CD8-positive, alpha-beta memory T cell (primary cell): ENCODE measurements at regions not wholly inside any gene's neighbourhood (a gene's known extent, or its start where the extent isn't known, plus 50 kb on each side); places are given as distances from the start of the nearest gene placed in this dataset.
"Not testable (repeated sequence)": the region's sequence is repeated elsewhere in the genome, so short reads cannot be mapped to it uniquely, and the experiment has no call there.

ENCODE experiments used
- CTCF ChIA-PET: fragments of 350-600 bp; sonication (Branson Sonifier 250); formaldehyde crosslinking; loops from one replicate; lab custom pipeline; 2021; ENCODE audit warnings: antibody characterized with exemption; lab: Charles Lee
- POLR2A ChIA-PET: fragments of 350-600 bp; sonication (Branson Sonifier 250); formaldehyde crosslinking; loops from one replicate; lab custom pipeline; 2021; ENCODE audit warnings: antibody characterized with exemption; lab: Charles Lee
- DNase-seq, 5 donors: peaks; one replicate each; pipeline versions ENCODE4 v3.0.0 to v3.0.0-alpha.2; 2020 to 2022; ENCODE audit warnings: mixed read lengths in 1 of 5
- H3K27ac ChIP-seq: one replicate; pipeline ENCODE4 v1.7.0; 2013; ENCODE audit warnings: low read depth, mild to moderate bottlenecking, low read length, moderate library complexity
- H3K27me3 ChIP-seq: 2 replicates; pipeline ENCODE4 v1.7.0; 2013; ENCODE audit warnings: low read length, mild to moderate bottlenecking; ENCODE audit not compliant: insufficient read depth, poor library complexity, severe bottlenecking
- H3K36me3 ChIP-seq: 2 replicates; pipeline ENCODE4 v1.7.0; 2013; ENCODE audit warnings: mild to moderate bottlenecking, low read length, moderate library complexity; ENCODE audit not compliant: insufficient read depth
- H3K4me1 ChIP-seq: 2 replicates; pipeline ENCODE4 v1.7.0; 2013; ENCODE audit warnings: mild to moderate bottlenecking, low read length, moderate library complexity; ENCODE audit not compliant: insufficient read depth
- H3K4me3 ChIP-seq: 2 replicates; pipeline ENCODE4 v1.7.0; 2013; ENCODE audit warnings: mild to moderate bottlenecking, low read length
- H3K9me3 ChIP-seq: 2 replicates; pipeline ENCODE4 v1.7.0; 2013; ENCODE audit warnings: mild to moderate bottlenecking, low read length
- H3K27ac Mint-ChIP-seq, 8 donors: one replicate each; pipeline ENCODE4 v1.8.0; 2020 to 2021; ENCODE audit warnings: mixed read lengths in 8 of 8, mild to moderate bottlenecking in 6 of 8, inconsistent platforms in 3 of 8, moderate library complexity in 3 of 8
- H3K27me3 Mint-ChIP-seq, 2 donors: one replicate each; pipeline ENCODE4 v1.8.0; 2020 to 2021; ENCODE audit warnings: mixed read lengths in 2 of 2, mild to moderate bottlenecking in 1 of 2, moderate library complexity in 1 of 2
- H3K36me3 Mint-ChIP-seq, 3 donors: one replicate each; pipeline ENCODE4 v1.8.0; 2020 to 2021; ENCODE audit warnings: mixed read lengths in 3 of 3, inconsistent platforms in 1 of 3, mild to moderate bottlenecking in 1 of 3
- H3K4me1 Mint-ChIP-seq, 3 donors: one replicate each; pipeline ENCODE4 v1.8.0; 2020 to 2021; ENCODE audit warnings: mixed read lengths in 3 of 3, inconsistent platforms in 1 of 3, mild to moderate bottlenecking in 1 of 3
- H3K4me3 Mint-ChIP-seq, 7 donors: one replicate each; pipeline ENCODE4 v1.8.0; 2020 to 2021; ENCODE audit warnings: mixed read lengths in 7 of 7, mild to moderate bottlenecking in 6 of 7, moderate library complexity in 4 of 7, inconsistent platforms in 2 of 7
- H3K9me3 Mint-ChIP-seq, 5 donors: one replicate each; pipeline ENCODE4 v1.8.0; 2020 to 2022; ENCODE audit warnings: mixed read lengths in 5 of 5, mild to moderate bottlenecking in 3 of 5, moderate library complexity in 2 of 5, inconsistent platforms in 1 of 5

DNA sequence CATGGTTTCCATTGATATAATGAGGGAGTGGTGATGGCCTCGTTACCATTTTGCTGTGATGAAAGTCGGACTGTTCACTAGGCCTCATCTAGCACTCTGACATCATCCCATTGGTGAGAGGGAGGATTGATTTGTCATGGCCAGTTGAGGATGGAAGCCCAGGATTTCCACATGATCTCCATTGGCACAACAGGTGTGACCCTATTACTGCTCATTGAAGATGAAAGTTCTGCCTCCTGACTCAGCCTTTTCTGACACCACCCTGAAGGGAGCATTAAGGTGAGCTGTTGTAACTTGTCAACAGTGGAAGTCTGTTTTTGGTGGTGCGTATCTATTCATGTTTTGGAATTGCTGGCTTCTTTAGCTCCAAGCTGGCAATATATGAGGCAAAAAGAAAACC, 144.2 kb downstream of the PABPC4L start:
- H3K4me3 Mint-ChIP-seq: no peak overlapping the region
- ChIA-PET POLR2A (no interaction called here), CTCF (no interaction called here)
- H3K9me3 Mint-ChIP-seq: peaks cover 0 to 22% (median 5%) of the 10 kb centered on the region in 5 donors
- Histone ChIP-seq H3K27me3 (no peaks in the 10 kb centered on the region), H3K4me1 (no peaks in the 10 kb centered on the region), H3K27ac (no peak overlapping the region), H3K36me3 (no peaks in the 10 kb centered on the region), H3K4me3 (no peak overlapping the region), H3K9me3 (no peaks in the 10 kb centered on the region)
- no peak overlapping the region for H3K27ac Mint-ChIP-seq
- H3K4me1 Mint-ChIP-seq: no peaks in the 10 kb centered on the region
- H3K36me3 Mint-ChIP-seq: no peaks in the 10 kb centered on the region
- DNase-seq: no peak
- H3K27me3 Mint-ChIP-seq: no peaks in the 10 kb centered on the region

DNA sequence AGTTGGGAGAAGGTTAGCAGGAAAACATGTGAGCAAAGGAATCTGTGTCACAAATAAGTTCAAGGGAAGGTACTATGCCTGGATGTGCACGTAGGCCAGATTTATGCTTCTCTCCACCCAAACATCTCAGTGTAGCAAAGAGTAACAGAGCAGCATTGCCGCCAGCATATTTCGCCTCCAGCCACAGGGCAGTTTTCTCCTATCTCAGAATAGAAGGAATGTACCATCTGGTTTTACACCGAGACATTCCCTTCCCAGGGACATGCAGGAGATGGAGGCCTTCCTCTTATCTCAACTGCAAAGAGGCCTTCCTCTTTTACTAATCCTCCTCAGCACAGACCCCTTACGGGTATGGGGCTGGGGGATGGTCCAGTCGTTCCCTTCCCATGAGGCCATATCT, 155.4 kb downstream of the PABPC4L start:
- H3K36me3 ChIP-seq, POLR2A ChIA-PET, H3K4me1 Mint-ChIP-seq, H3K27me3 Mint-ChIP-seq, CTCF ChIA-PET, H3K27me3 ChIP-seq, H3K36me3 Mint-ChIP-seq, DNase-seq, H3K9me3 ChIP-seq, H3K27ac ChIP-seq, H3K4me3 ChIP-seq, H3K4me3 Mint-ChIP-seq, H3K27ac Mint-ChIP-seq, H3K4me1 ChIP-seq: not testable (repeated sequence)
- peaks cover 0 to 21% (median 10%) of the 10 kb centered on the region in 5 donors for H3K9me3 Mint-ChIP-seq

DNA sequence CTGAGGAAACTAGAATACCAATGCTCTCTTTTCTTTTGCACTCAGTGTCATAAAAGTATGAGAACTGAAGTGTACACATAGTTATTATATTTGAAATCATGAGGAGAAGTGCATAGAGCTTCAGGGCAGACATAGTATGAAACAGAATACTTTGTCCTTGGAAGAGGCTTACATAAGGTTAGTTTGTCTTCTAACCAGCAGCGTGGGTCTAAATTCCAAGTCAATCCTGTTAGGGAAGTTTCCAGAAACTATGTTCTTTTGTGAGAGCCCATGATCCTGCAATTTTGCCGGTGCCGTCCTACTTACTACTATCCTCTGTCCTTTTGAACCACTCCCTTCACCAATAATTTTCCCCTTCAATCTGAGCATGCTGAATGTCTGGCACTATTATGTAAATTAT, 156.2 kb downstream of the PABPC4L start:
- ChIA-PET CTCF (no interaction called here), POLR2A (no interaction called here)
- no peaks in the 10 kb centered on the region for H3K9me3 ChIP-seq
- peaks cover 4 to 21% (median 10%) of the 10 kb centered on the region in 5 donors for H3K9me3 Mint-ChIP-seq
- H3K27me3 ChIP-seq: no peaks in the 10 kb centered on the region
- no peaks in the 10 kb centered on the region for H3K4me1 ChIP-seq
- DNase-seq: no peak
- H3K27ac Mint-ChIP-seq: no peak overlapping the region
- H3K27ac ChIP-seq: no peak overlapping the region
- H3K4me3 ChIP-seq: no peak overlapping the region
- H3K4me3 Mint-ChIP-seq: no peak overlapping the region
- H3K36me3 ChIP-seq: no peaks in the 10 kb centered on the region
- H3K4me1 Mint-ChIP-seq: no peaks in the 10 kb centered on the region
- H3K36me3 Mint-ChIP-seq: no peaks in the 10 kb centered on the region
- no peaks in the 10 kb centered on the region for H3K27me3 Mint-ChIP-seq

DNA sequence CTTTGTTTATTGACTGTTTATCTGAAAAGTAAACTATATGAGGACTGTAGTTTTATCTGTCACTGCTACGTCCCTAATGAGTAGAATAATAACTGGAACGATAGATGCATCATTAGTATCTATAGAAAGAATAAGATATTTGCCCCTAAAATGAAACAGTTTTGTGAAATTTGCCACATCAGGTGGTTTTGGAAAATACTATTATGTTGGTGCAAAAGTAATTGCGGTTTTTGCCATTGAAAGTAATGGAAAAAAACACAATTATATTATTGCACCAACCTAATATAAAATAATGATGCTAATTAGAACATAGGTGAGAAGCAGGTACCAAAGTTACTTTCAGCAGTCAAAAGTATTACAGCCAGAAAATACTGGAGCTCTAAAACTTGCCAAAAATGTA, 158.3 kb downstream of the PABPC4L start:
- Mint-ChIP-seq H3K27me3 (no peaks in the 10 kb centered on the region), H3K27ac (no peak overlapping the region), H3K4me3 (no peak overlapping the region), H3K9me3 (peaks cover 8 to 23% (median 17%) of the 10 kb centered on the region in 5 donors), H3K36me3 (no peaks in the 10 kb centered on the region), H3K4me1 (no peaks in the 10 kb centered on the region)
- Histone ChIP-seq H3K4me1 (no peaks in the 10 kb centered on the region), H3K36me3 (no peaks in the 10 kb centered on the region), H3K9me3 (no peaks in the 10 kb centered on the region), H3K4me3 (no peak overlapping the region), H3K27me3 (no peaks in the 10 kb centered on the region), H3K27ac (no peak overlapping the region)
- DNase-seq: no peak
- ChIA-PET POLR2A (no interaction called here), CTCF (no interaction called here)

DNA sequence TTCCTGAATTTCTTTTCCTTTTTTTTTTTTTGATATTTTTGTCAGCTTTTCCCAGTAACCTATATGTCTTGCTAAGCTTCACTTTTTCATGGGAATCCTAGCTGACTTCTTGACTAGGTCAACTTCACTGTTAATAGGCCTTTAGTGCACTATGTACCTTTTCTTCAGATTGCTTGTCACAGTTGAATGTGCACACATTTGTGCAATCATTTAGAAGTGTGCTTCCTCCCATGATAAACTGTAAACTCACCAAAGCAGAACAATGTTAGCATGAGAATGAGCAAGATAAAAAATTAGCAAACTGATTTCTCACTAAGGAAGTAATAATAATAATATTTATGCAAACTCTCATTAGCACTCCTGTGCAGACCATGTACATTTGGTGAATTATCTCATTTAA, 173.2 kb downstream of the PABPC4L start:
- no peak overlapping the region for H3K27ac Mint-ChIP-seq
- no peaks in the 10 kb centered on the region for H3K36me3 Mint-ChIP-seq
- POLR2A ChIA-PET: no interaction called here
- no peaks in the 10 kb centered on the region for H3K36me3 ChIP-seq
- H3K9me3 ChIP-seq: no peaks in the 10 kb centered on the region
- H3K4me1 Mint-ChIP-seq: no peaks in the 10 kb centered on the region
- H3K4me3 Mint-ChIP-seq: no peak overlapping the region
- no peak overlapping the region for H3K27ac ChIP-seq
- H3K27me3 Mint-ChIP-seq: peaks cover 0 to 2% of the 10 kb centered on the region in 2 donors
- H3K27me3 ChIP-seq: no peaks in the 10 kb centered on the region
- no peak overlapping the region for H3K4me3 ChIP-seq
- CTCF ChIA-PET: no interaction called here
- DNase-seq: no peak
- peaks cover 4 to 23% (median 6%) of the 10 kb centered on the region in 5 donors for H3K9me3 Mint-ChIP-seq
- no peaks in the 10 kb centered on the region for H3K4me1 ChIP-seq

DNA sequence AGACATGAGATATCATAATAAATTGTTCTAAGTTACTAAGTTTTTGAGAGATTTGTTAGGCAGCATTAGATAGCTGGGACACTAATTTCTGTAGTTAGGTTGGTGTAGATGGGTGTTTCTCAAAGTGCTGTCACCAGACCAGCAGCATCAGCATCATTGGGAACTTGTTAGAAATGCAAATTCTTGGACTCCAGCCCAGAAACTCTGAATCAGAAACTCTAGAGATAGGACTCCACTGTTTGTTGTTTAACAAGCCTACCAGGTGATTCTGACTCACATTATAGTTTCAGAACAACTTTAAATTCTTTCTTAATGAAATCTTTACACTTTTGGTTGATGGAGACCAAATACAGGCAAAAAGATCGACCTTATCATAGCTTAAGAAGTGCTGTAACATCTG, 173.7 kb downstream of the PABPC4L start:
- H3K36me3 Mint-ChIP-seq: no peaks in the 10 kb centered on the region
- no peaks in the 10 kb centered on the region for H3K4me1 Mint-ChIP-seq
- Histone ChIP-seq H3K4me3 (no peak overlapping the region), H3K9me3 (no peaks in the 10 kb centered on the region), H3K27ac (no peak overlapping the region), H3K27me3 (no peaks in the 10 kb centered on the region), H3K4me1 (no peaks in the 10 kb centered on the region), H3K36me3 (no peaks in the 10 kb centered on the region)
- no peak overlapping the region for H3K4me3 Mint-ChIP-seq
- DNase-seq: no peak
- ChIA-PET POLR2A (no interaction called here), CTCF (no interaction called here)
- H3K27ac Mint-ChIP-seq: no peak overlapping the region
- peaks cover 0 to 2% of the 10 kb centered on the region in 2 donors for H3K27me3 Mint-ChIP-seq
- H3K9me3 Mint-ChIP-seq: peaks cover 1 to 19% (median 4%) of the 10 kb centered on the region in 5 donors

DNA sequence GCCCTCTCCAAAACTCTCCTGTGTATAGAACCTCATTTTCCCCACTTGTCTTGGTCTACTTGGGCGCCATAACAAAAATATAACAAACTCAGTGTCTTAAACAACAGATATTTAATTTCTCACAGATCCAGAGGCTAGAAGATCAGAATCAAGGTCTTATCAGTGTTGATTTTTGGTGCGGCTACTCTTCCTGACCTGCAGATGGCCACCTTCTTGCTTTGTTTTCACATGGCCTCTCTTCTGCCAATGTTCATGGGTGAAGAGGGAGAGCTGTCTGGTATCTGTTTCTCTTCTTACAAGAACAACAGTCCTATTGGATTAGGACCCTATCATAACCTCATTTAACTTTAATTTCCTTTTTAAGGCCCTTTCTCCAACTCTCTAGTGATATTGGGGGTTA, 177.3 kb downstream of the PABPC4L start:
- H3K4me3 ChIP-seq: no peak overlapping the region
- H3K36me3 Mint-ChIP-seq: no peaks in the 10 kb centered on the region
- CTCF ChIA-PET: no interaction called here
- H3K9me3 Mint-ChIP-seq: peaks cover 0 to 24% (median 10%) of the 10 kb centered on the region in 5 donors
- H3K4me1 Mint-ChIP-seq: no peaks in the 10 kb centered on the region
- H3K27ac Mint-ChIP-seq: peak overlapping the region in 1 of 8 donors; percentile 27
- no peak overlapping the region for H3K4me3 Mint-ChIP-seq
- no peaks in the 10 kb centered on the region for H3K27me3 Mint-ChIP-seq
- H3K4me1 ChIP-seq: no peaks in the 10 kb centered on the region
- no peaks in the 10 kb centered on the region for H3K9me3 ChIP-seq
- H3K36me3 ChIP-seq: no peaks in the 10 kb centered on the region
- no peaks in the 10 kb centered on the region for H3K27me3 ChIP-seq
- POLR2A ChIA-PET: no interaction called here
- H3K27ac ChIP-seq: no peak overlapping the region
- no peak for DNase-seq

DNA sequence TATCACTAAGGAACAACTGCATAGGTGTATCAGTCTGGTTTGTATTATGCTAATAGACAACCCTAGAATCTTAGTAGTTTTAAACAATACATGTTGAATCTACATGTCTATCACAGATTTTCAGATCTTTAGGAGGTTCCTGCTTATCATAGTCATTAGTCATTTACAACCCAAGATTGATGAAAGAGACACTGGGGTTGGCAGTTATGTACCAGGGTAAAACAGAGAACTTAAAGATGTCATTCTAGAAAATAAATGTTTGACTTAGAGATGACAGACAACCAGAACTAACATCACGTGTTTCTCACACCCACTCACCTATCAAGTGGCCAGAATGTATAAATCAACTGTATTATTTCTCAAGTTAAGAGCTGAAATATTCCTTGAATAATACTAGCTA, 181.9 kb downstream of the PABPC4L start:
- H3K4me1 ChIP-seq: no peaks in the 10 kb centered on the region
- H3K27me3 Mint-ChIP-seq: no peaks in the 10 kb centered on the region
- H3K9me3 ChIP-seq: no peaks in the 10 kb centered on the region
- H3K36me3 Mint-ChIP-seq: no peaks in the 10 kb centered on the region
- no peaks in the 10 kb centered on the region for H3K27me3 ChIP-seq
- H3K27ac ChIP-seq: no peak overlapping the region
- no peaks in the 10 kb centered on the region for H3K36me3 ChIP-seq
- no peaks in the 10 kb centered on the region for H3K4me1 Mint-ChIP-seq
- CTCF ChIA-PET: no interaction called here
- POLR2A ChIA-PET: no interaction called here
- H3K9me3 Mint-ChIP-seq: peaks cover 0 to 16% (median 6%) of the 10 kb centered on the region in 5 donors
- no peak overlapping the region for H3K4me3 Mint-ChIP-seq
- DNase-seq: no peak
- H3K4me3 ChIP-seq: no peak overlapping the region
- no peak overlapping the region for H3K27ac Mint-ChIP-seq

DNA sequence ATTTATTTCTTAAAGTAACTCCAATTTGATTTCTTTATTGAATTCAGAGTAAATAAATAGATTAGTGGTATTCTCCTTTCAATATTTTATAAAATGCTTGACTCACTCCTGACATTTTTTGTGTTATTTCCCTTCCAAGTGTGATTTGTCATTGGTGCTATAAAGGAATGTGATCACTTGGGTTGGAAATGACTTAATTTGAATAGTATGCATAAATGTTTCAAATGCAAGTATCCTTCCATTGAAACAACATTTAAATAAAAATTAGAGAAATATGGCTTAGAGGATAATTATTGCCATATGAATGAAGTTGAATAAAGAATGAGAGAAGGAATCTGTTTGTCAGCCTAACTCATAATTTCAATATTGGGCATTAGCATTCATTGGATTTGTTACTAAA, 182.7 kb downstream of the PABPC4L start:
- Histone ChIP-seq H3K4me3 (no peak overlapping the region), H3K36me3 (no peaks in the 10 kb centered on the region), H3K27ac (no peak overlapping the region), H3K9me3 (no peaks in the 10 kb centered on the region), H3K27me3 (no peaks in the 10 kb centered on the region), H3K4me1 (no peaks in the 10 kb centered on the region)
- Mint-ChIP-seq H3K27ac (no peak overlapping the region), H3K27me3 (no peaks in the 10 kb centered on the region), H3K4me1 (no peaks in the 10 kb centered on the region), H3K36me3 (peaks cover 0 to under 1% (median 0%) of the 10 kb centered on the region in 3 donors), H3K4me3 (no peak overlapping the region), H3K9me3 (peaks cover 2 to 12% (median 7%) of the 10 kb centered on the region in 5 donors)
- DNase-seq: no peak
- ChIA-PET CTCF (no interaction called here), POLR2A (no interaction called here)
